SU-DHL-6 (cell line): ENCODE measurements at regions not wholly inside any gene's neighbourhood (a gene's known extent, or its start where the extent isn't known, plus 50 kb on each side); places are given as distances from the start of the nearest gene placed in this dataset.

Experiments used
- EZH2phosphoT487 ChIP-seq: fragments of 200-600 bp; sonication (generic), shearing (Covaris generic); conservative IDR thresholded peaks from 2 replicates; pipeline ENCODE4 v1.6.1; 2018; ENCODE audit warnings: mild to moderate bottlenecking, antibody characterized with exemption, low read length, moderate library complexity, mixed read lengths
- TF ChIP-seq, protein P1 (sequence below): fragments of 200-600 bp; sonication (generic); IDR thresholded peaks from one replicate; pipeline ENCODE4 v1.5.1; 2017; ENCODE audit warnings: antibody characterized with exemption, mild to moderate bottlenecking, low read length, moderate library complexity; ENCODE audit not compliant: insufficient read depth, poor library complexity, severe bottlenecking

GRCh38 chr12:114998750-114999128 lies 314.8 kb upstream of the TBX3 start:
- TF ChIP-seq, protein P1, sequence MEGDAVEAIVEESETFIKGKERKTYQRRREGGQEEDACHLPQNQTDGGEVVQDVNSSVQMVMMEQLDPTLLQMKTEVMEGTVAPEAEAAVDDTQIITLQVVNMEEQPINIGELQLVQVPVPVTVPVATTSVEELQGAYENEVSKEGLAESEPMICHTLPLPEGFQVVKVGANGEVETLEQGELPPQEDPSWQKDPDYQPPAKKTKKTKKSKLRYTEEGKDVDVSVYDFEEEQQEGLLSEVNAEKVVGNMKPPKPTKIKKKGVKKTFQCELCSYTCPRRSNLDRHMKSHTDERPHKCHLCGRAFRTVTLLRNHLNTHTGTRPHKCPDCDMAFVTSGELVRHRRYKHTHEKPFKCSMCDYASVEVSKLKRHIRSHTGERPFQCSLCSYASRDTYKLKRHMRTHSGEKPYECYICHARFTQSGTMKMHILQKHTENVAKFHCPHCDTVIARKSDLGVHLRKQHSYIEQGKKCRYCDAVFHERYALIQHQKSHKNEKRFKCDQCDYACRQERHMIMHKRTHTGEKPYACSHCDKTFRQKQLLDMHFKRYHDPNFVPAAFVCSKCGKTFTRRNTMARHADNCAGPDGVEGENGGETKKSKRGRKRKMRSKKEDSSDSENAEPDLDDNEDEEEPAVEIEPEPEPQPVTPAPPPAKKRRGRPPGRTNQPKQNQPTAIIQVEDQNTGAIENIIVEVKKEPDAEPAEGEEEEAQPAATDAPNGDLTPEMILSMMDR = no peak
- no peak for TF ChIP-seq EZH2phosphoT487
